ENCODE measurements at regions not wholly inside any gene's neighbourhood (a gene's known extent, or its start where the extent isn't known, plus 50 kb on each side); places are given as distances from the start of the nearest gene placed in this dataset.
A peak's percentile ranks its signal among the peaks of the same experiment; 100 is the strongest.

DNA sequence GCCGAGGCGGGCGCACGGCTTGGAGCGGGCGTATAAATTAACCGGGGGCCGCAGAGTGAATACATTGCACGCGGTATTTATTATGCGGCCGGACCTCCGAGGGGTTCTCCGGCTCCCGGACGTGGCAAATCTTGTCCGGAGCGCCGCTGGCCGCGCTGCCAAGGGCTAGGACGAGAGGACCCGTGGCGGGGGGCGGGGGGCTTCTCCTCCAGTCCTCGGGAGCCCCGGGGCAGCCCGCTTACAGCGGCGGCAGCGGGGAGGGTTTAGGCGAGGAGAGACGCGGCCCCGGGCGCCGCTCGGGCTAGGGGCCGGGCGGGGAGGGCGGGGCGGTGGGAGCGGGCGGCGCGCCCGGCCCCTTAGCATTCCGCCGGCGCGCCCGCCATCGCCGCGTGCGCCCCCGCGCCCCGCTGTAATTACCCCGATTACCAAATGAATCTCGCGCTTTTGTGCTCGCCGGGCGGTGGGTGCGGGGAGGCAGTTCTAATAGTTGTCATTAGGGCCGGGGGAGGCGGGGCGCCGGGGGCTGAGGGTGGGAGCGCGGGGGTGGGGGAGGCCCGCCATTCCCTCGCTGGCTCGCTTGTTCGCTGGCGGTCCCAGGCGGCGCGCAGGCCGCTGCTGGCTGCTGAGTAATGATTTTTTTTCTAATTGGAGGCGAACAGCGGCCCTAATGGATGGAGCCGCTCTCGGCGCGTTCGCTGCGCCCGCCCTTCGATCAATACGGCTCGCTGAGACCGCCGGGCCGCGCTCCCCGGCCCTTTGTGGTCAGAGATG lies 276.6 kb downstream of the BCOR start:
- Histone ChIP-seq H3K27me3 (peaks cover 0 to 7% of the 10 kb centered on the region in 2 donors), H3K4me1 (peaks cover 0 to 30% (median 0%) of the 10 kb centered on the region in 4 donors), H3K4me3 (peak overlapping the region; percentile 24 to 54 (median 36)), H3K9me3 (no peaks in the 10 kb centered on the region), H3K36me3 (no peaks in the 10 kb centered on the region), H3K27ac (peak overlapping the region in 2 of 4 donors; percentile 52 to 74)
- DNase-seq (ENCODE audit: low spot score in 2 of 2): peak in 1 of 2 donors; percentile 17
- TF ChIP-seq POLR2A (IDR thresholded peaks at IDR 0.05): no peak
- TF ChIP-seq EP300 (IDR thresholded peaks at IDR 0.05): no peak
- TF ChIP-seq, protein P1, sequence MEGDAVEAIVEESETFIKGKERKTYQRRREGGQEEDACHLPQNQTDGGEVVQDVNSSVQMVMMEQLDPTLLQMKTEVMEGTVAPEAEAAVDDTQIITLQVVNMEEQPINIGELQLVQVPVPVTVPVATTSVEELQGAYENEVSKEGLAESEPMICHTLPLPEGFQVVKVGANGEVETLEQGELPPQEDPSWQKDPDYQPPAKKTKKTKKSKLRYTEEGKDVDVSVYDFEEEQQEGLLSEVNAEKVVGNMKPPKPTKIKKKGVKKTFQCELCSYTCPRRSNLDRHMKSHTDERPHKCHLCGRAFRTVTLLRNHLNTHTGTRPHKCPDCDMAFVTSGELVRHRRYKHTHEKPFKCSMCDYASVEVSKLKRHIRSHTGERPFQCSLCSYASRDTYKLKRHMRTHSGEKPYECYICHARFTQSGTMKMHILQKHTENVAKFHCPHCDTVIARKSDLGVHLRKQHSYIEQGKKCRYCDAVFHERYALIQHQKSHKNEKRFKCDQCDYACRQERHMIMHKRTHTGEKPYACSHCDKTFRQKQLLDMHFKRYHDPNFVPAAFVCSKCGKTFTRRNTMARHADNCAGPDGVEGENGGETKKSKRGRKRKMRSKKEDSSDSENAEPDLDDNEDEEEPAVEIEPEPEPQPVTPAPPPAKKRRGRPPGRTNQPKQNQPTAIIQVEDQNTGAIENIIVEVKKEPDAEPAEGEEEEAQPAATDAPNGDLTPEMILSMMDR (IDR thresholded peaks at IDR 0.05): no peak
- 2 to 20% methylated on average over 50 to 75 of the region's 98 CpGs for WGBS, 2 donors

DNA sequence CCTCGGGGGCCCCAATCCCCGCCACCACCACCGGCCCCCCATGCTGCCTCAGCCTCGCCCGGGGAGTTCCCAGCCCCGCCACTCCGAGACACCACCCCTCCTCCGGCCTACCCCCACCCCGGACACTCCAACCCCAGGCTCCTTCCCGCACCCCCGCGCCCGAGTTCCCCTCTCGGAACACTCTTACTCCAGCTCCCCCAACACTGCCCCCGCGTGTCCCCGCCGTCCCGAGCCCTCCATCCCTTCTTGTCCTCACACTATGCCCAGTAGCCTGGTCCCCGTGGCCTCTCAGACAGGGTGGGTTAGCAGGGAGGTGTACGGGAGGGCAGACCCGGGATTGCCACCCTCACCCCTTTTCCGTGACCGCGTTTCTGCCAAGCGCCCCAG lies 276.1 kb downstream of the BCOR start:
- H3K4me1 ChIP-seq: peaks cover 0 to 28% (median 0%) of the 10 kb centered on the region in 4 donors
- DNase-seq (ENCODE audit: low spot score in 2 of 2): no peak
- H3K27ac ChIP-seq: peak overlapping the region in 2 of 4 donors; percentile 30 to 74
- WGBS, 2 donors: 7 to 35% methylated on average over 6 to 26 of the region's 26 CpGs
- peak overlapping the region in 3 of 4 donors; percentile 29 to 54 (median 42) for H3K4me3 ChIP-seq
- H3K27me3 ChIP-seq: peaks cover 0 to 2% of the 10 kb centered on the region in 2 donors
- no peaks in the 10 kb centered on the region for H3K9me3 ChIP-seq
- no peaks in the 10 kb centered on the region for H3K36me3 ChIP-seq
- TF ChIP-seq POLR2A (IDR thresholded peaks at IDR 0.05): no peak
- TF ChIP-seq, protein P1 (IDR thresholded peaks at IDR 0.05): no peak
- no peak for TF ChIP-seq EP300 (IDR thresholded peaks at IDR 0.05)

DNA sequence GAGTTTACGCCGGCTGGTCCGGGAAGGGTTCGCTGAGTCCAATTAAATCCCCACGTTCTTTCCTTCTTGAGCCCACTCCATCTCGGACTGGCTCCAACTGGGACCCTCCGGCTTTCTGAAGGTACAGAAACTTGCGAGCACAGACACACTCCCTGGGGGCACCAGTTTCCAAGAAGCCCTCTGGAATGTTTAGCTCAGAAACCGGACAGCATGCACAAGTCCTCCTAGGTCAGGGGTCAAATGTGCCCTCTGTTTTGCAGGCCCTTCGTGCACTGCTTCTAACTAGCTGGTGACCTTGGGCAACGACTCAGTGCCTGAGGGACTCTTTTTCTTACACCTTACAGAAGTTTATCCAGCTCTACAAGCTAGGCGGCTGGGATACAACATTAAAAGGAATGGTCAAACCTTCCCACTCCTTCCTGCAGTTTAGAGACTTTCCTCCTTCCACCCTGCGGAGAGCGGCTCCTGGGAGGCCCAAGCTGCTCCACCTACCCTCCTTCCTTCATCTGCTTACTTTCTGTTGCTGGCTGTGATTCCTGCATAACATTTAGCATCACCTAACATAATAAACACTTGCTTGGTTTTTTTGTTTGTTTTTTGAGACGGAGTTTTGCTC lies 275.5 kb downstream of the BCOR start:
- Histone ChIP-seq H3K27ac (peak overlapping the region in 1 of 4 donors; percentile 74), H3K36me3 (no peaks in the 10 kb centered on the region), H3K4me3 (no peak overlapping the region), H3K27me3 (no peaks in the 10 kb centered on the region), H3K4me1 (peaks cover 0 to 23% (median 0%) of the 10 kb centered on the region in 4 donors), H3K9me3 (no peaks in the 10 kb centered on the region)
- no peak for DNase-seq (ENCODE audit: low spot score in 2 of 2)
- 72 to 91% methylated on average over 13 to 15 of the region's 15 CpGs for WGBS, 2 donors
- TF ChIP-seq, protein P1 (IDR thresholded peaks at IDR 0.05): no peak
- TF ChIP-seq POLR2A (IDR thresholded peaks at IDR 0.05) (no peak), EP300 (IDR thresholded peaks at IDR 0.05) (no peak)

DNA sequence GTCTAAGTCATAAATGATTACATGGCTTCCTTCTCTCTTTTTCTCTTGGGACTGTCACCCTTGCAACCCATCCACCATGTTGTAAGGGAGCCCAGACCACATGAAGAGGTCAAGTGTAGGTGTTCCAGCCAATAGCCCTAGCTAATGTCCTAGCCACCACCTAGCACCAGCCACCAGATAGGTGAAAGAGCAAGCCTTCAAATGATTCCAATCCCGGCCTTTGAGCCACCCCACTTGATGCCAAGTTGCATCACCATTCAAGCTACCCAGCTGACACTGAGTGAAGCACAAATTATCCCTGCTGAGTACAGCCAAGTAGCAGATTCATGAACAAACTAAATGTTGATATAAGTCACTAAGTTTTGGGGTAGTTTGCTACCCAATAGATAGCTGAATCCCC lies 274.3 kb downstream of the BCOR start:
- H3K9me3 ChIP-seq: no peaks in the 10 kb centered on the region
- no peak overlapping the region for H3K4me3 ChIP-seq
- peaks cover 0 to 17% (median 0%) of the 10 kb centered on the region in 4 donors for H3K4me1 ChIP-seq
- H3K36me3 ChIP-seq: no peaks in the 10 kb centered on the region
- 75 to 100% methylated on average over 1 of the region's 1 CpG for WGBS, 2 donors
- no peak for DNase-seq (ENCODE audit: low spot score in 2 of 2)
- no peak overlapping the region for H3K27ac ChIP-seq
- TF ChIP-seq EP300 (IDR thresholded peaks at IDR 0.05) (no peak), POLR2A (IDR thresholded peaks at IDR 0.05) (no peak)
- TF ChIP-seq, protein P1 (IDR thresholded peaks at IDR 0.05): no peak
- H3K27me3 ChIP-seq: no peaks in the 10 kb centered on the region

DNA sequence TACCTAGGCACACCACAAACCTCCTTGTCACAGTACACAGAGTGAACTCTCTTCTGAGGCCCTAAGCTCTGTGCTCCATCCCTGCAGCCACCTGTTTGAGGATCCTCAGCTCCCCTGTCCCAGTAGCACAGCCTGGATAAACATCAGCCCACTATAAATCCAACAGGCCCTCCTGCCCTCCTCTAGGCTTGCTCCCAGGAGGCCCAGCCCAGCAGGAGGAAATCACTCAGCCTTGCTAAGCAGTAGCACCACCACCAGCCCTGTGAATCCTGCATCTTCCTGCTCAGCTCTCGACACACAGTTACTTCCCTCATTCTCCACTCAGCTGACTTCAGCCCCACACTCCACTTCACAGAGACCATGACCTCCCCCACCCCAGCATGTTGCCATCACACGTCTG lies 273.9 kb downstream of the BCOR start:
- no peaks in the 10 kb centered on the region for H3K9me3 ChIP-seq
- TF ChIP-seq, protein P1 (IDR thresholded peaks at IDR 0.05): no peak
- no peak for TF ChIP-seq EP300 (IDR thresholded peaks at IDR 0.05)
- no peak for TF ChIP-seq POLR2A (IDR thresholded peaks at IDR 0.05)
- H3K36me3 ChIP-seq: no peaks in the 10 kb centered on the region
- H3K27me3 ChIP-seq: no peaks in the 10 kb centered on the region
- WGBS, 2 donors: 63 to 86% methylated on average over 2 of the region's 2 CpGs
- peaks cover 0 to 17% (median 0%) of the 10 kb centered on the region in 4 donors for H3K4me1 ChIP-seq
- H3K27ac ChIP-seq: no peak overlapping the region
- DNase-seq (ENCODE audit: low spot score in 2 of 2): no peak
- no peak overlapping the region for H3K4me3 ChIP-seq
